HG02970 (cell line): ENCODE measurements at regions not wholly inside any gene's neighbourhood (a gene's known extent, or its start where the extent isn't known, plus 50 kb on each side); places are given as distances from the start of the nearest gene placed in this dataset.

Experiments
- ATAC-seq: cut with Tn5 transposase; IDR thresholded peaks from one replicate; pipeline ENCODE4 v1.9.1; 2021; ENCODE audit warnings: mild to moderate bottlenecking, moderate library complexity, moderate number of reproducible peaks; ENCODE audit not compliant: unreplicated experiment, low FRiP score

DNA sequence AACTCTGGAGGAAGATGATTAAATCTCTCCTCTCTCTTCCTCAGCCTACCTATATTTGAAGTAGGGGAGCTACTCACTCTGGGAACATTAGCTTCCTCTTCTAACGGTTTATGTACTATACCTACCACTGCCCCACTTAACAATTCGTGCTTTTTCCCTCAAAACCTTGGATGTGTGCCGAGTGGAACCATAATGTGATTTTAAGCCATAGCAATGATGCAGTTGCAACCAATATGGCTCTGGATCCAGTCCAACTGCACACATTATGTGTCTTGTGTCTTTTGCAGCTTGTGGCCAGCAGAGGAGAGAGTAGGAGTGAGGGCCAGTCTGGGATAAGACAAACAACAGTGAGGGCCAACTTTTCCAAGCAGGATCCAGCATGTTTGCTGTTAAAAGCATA, 170.7 kb downstream of the GATA3 start:
- no peak for ATAC-seq

DNA sequence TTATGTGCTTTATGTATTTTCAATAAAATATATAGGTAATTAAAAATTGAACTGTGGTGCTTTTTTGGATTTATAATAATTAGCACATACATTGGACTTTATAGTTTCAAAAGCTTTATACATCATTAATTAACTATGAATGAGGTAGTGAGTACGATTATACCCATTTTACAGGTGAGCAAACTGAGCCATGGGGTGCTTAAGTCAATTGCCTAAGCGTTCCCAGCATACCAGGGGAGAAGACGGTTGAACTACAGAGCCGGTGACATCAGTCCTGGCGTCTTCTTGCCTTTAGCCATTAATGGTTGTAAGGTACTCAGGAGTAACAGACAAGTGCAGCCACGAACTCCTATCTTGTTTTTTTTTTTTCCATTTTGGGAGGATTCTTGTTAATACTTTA, 172.8 kb downstream of the GATA3 start:
- ATAC-seq = no peak

DNA sequence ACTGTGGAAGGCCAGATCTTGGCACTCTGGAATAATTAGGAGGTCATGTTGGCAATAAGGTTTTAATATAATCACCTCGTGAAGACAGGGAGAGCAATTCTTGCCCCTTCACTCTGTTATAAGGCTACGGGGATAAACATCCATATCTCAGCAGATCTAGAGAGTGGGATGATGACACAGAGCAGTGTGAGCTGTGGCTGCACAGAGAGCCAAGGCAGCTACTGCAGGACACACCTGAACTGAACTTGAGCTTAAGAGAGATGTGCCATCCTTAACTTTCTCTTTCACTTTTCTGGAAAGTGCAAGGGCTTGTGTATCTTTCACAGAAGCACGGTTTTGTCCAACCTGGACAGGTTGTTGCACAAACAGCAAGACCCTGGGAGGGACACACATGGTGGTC, 174.7 kb downstream of the GATA3 start:
- ATAC-seq = no peak

DNA sequence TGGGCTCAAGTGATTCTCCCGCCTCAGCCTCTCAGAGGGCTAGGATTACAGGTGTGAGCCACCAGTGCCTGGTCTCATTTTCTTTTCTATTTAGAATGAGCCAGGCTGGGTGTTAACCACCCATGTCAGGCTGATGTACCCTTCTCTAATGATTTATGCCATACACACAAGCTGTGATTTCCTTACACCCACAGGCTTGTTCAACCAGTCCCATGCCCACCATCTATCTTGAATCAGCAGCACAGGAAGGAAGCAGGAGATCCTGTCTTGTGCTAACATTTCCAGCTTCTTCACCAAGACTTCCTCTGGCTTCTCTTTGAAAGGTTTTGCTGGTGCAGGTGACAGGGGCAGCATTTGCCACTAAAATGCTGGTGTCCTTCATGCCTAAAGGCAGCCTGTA, 176.4 kb downstream of the GATA3 start:
- no peak for ATAC-seq

DNA sequence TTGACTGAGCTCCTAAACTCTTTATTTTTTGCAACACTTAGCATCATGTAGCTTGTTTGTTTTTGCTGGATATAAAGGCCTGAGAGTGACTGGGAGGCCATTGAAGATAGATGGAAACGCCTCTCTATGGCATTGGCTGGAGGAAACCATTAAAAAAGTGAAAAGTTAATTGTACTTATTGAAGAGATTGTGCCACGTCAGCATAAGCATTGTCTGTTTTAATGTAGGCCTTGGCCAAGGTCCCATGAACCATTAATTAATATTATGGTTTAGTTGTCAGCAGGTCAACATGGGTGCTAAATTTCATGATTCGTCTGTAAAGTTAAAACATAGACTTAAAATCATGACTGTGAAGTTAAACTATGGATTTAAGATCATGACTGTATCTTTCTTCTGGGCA, 178.6 kb downstream of the GATA3 start:
- ATAC-seq = no peak

DNA sequence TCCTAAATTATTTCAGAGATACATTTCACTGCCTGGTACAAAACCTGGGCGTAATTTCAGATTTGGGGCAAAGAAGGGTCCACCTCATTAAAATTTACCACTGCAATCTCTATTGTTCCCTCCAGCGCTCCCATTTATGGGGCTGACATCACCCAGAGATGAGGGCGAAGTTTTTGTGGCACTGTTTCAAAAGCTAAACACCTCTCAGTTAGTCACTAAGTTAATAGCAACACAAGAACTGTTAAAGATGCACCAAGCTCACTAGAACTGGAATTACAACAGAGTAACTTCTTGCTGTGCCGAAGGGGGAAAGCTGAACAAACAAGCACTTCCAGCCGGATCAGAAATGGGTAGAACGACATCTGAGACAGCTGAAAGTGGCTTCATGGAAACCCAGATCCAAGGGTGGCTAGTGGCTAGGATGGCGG, 179.4 kb downstream of the GATA3 start:
- ATAC-seq = no peak

DNA sequence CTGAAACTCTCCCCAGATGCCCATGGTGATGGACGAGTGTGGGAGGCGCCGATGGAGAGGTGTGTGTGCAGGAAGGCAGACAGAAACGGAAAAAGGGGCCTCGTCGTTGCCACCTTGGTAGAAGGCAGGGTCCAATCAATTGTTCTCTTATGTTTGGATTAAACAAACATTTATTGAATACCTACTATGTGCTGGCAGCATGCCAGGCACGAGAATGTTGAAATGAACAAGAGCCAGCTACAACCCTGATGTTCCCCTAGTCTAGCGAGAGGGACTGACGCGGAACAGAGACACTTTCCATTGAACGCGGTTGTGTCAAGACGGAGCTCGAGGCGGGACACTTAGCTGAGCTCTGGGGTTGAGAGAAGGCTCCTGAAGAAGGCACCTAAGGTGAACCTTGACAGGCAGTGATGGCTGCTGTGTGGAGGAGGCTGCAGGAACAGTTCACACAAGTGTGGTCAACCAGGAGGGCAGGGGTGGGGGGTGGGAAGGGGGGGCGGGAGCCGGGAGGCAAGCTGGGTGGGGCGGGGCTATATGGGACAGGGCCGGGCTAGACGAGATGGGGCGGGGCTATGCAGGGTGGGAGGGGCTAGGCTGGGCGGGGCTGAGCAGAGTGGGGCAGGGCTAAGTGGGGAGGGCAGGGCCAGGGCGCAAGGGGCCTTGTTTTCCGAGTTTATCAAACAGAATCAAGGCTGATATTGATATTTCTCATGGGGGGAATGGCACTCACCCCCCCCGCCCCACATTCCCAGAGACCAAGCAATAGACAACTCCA, 181.0 kb downstream of the GATA3 start:
- no peak for ATAC-seq

DNA sequence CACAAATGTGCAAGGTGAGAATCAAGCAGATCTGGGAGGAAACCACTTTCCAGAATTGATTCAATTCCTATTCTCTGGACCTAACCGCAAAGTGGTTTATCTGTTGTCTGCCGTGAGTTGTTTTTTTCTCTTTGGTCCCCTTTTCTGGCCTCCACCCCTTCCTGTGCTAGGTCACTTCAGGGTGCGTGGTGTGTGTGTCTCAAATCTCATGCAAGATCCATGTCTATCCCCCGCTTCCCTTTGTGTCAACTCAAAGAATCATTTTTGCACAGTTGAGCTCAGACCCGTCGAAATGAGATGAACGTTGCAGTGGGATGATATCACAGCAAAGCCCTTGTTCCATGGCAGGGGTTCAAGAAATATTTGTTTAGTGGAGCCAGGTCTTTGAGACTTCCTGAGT, 184.5 kb downstream of the GATA3 start:
- no peak for ATAC-seq

DNA sequence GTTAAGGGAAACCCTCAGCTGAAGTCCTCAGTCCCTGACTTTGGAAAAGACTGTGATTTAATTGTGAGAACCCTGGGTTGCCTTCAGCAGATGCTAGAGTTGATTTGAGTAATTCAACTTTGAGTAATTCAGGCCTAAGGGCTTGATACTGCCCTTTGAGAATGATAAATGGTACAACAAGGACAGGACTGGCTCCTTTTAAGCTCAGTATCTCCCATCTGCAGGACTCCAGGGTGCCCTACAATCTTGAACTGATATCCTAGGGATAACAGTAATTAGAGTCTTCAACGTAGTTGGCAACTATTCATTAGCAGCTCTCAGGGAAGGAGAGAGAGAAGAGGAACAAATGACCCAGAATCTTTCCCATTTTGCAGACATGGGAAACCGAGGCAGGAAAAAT, 186.4 kb downstream of the GATA3 start:
- ATAC-seq = no peak

DNA sequence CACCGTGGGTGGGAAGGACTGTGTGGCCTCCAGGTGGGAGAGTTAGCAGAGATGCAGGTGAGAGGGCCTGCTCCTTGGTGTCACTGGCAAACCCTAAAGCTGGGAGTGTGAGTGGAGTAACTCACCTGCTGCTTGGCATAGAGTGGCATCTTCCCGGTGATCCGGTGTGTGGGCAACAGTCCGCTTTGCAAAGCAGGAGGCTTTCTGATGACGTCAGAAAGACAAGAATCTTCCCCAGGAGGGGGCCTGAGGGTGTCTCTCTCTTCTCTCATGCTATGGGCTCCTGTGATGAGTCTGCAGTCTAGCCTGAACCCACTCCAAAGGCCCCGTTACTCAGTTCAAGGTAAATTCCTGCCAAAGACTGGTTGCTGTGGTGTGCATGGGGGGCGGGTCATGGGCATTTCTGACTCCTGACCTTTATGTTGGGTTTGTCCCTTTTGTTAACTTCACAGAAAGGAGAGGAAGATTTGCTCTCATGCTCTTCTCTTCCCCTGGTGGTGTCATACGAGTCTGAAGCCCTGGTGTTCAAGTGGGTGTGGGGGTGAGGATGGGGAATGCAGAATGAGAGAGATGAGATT, 187.9 kb downstream of the GATA3 start:
- no peak for ATAC-seq

DNA sequence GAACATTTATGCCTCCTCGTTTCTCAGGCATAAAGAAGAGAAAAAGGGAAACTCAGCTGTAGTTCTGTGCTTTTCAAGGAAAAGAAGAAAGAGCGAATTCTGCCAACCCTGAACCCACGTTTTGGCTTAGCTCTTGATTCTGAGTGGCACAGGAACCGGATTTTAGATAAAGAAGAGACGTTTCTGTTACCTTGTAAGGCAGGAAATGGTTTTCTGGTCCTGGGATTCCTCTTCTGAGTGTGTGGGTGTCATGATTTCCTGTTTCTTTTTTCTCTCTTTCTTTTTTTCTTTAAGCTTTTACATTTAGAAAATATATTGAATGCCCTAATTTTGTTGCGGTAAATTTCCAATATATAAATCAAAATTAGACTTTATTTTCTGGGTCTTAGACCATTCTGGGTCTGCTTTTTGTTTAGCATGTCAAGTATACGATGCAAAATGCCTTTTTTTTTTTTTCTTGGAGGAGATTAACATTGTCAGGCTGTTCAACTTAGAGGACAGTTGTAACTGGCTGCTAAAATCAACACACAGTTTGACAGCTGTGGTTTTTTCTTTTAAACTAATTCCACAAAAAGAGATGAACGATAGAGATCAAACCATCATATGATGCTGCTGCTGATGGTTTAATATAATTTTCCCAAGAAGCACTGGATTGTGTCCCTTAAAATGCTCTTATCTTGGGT, 190.8 kb downstream of the GATA3 start:
- no peak for ATAC-seq

DNA sequence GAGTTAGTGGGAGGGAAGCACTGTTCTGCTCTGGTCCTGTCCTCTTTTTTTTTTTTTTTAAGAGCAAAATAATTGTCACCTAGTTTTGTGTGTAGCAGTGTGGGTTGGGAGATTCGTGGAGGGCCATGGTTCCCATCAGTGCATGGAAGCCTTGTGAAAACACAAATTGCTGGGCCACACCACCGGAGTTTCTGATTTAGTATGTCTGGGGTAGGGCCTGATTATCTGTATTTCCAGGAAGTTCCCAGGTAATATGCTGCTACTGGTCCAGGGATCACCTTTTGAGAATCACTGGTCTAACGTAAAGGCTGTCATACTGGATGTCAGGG, 191.3 kb downstream of the GATA3 start:
- no peak for ATAC-seq

DNA sequence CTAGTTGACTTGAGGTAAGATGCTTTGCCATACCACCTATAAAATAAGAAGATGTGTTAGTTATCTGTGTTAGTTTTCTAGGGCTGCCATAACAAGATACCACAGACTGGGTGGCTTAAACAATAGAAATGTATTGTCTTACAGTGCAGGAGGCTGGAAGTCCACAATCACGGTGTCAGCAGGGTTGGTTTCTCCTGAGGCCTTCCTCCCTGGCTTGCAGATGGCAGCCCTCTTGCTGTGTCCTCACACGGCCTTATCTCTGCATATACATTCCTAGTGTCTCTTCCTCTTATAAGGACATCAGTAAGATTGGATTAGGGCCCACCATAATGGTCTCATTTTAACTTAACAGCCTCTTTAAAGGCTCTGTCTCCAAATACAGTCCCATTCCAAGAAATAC, 192.1 kb downstream of the GATA3 start:
- ATAC-seq = no peak

DNA sequence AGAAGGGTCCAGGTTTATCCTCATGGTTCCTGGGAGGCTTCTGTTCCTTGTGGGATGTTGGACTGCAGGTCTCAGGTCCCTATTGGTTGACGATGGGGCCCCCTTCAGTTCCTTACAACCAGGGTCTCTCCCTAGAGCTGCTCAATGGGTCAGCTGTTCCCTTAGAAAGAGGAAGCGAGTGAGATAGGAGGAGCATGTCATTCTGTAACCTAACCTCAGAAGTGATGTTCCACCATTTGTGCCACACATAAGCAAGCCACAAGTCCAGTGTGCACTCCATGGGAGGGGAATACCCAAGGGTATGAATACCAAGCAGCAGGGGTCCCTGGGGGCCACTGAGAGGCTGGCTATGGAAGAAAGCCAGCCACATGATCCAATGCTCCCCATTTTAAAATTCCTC, 192.7 kb downstream of the GATA3 start:
- no peak for ATAC-seq

DNA sequence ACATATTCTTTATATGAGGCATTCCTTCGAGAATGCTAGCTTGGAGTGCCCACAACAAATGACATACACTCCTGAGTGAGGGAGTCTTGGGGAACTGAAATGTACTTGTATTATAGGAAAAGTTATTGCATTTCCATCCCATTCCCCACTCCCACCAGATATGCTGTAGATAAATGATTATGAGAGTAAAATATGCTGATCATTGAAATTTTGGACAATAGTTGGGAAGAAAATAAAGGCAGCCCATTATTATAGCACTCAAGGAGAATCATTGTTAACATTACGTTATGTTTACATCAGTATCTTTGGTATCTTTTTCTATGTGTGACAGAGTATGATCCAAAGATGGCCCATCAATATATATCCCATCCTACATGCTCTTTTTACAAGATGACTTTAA, 194.4 kb downstream of the GATA3 start:
- no peak for ATAC-seq

DNA sequence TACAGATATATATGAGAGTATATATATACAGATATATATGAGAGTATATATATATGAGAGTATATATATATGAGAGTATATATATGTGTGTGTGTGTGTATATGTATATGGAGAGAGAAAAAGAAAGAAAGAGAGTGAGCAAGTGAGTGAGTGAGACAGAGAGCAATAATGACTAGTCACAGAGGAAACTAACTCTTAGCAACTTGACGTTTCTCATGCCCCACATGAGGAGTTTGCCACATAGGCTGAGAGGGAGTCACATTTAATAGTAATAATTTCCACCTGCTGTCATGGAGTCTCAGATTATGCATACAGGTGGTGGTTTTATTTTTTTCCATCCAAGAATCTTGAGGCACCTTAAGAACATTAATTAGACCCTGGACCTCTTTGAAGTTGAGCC, 199.9 kb downstream of the GATA3 start:
- no peak for ATAC-seq

DNA sequence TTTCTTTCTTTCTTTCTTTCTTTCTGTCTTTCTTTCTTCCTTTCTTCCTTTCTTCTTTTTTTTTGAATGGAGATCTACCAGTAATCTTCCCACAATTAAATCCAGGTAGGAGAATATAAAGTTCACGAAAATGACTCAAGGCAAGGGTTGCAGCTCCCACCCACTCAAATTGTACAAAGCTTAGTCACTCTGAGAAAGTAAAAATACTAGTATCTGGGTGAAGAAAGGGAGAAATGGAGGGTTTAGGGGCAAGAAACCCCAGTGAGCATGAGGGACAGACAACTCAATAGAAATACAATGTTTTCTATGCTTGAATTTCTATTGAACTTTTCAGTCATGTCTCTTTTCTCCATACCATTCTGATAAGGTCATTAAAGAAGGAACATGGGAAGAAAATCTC, 200.8 kb downstream of the GATA3 start:
- no peak for ATAC-seq

DNA sequence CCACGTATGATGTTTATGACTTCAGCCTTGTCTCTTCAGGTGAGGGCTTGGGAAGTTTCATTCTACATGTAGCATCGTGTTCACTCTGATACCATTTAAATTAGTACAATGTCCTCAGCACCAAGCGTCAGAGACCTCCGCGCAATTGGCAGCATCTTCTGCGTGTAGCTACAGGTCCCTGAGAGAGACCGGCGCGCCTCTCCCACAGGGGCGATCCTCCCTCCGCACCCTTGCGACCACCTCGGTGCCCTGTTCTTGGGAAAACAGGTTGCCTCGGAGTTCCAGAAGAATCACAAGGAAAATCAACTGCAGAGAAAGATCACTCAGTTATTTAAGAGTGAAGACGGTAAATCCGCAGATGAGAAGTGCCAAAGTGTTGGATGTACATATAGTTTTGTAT, 206.2 kb downstream of the GATA3 start:
- no peak for ATAC-seq

DNA sequence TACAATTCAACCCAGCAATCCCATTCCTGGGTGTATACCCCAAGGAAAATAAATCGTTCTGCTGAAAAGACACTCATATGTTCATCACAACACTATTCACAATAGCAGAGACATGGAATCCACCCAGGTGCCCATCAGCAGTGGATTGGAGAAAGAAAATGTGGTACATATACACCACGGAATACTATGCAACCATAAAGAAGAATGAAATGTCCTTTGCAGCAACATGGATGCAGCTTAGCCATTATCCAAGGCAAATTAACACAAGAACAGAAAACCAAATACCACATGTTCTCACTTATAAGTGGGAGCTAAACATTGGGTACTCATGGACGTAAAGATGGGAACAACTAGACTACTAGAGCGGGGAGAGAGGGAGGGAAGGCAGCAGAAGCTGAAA, 207.8 kb downstream of the GATA3 start:
- no peak for ATAC-seq

DNA sequence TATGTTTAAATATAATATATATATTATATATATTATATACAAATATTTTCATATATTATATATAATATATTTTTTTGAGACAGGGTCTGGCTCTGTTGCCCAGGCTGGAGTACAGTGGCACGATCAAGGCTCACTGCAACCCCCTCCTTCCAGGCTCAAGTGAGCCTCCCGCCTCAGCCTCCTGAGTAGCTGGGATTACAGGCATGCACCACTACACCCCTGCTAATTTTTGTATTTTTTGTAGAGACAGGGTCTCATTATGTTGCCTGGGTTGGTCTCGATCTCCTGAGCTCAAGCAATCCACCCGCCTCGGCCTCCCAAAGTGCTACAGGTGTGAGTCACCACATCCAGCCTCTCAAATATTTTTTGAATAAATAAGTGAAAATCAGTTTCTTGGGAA, 215.5 kb downstream of the GATA3 start:
- ATAC-seq = no peak

DNA sequence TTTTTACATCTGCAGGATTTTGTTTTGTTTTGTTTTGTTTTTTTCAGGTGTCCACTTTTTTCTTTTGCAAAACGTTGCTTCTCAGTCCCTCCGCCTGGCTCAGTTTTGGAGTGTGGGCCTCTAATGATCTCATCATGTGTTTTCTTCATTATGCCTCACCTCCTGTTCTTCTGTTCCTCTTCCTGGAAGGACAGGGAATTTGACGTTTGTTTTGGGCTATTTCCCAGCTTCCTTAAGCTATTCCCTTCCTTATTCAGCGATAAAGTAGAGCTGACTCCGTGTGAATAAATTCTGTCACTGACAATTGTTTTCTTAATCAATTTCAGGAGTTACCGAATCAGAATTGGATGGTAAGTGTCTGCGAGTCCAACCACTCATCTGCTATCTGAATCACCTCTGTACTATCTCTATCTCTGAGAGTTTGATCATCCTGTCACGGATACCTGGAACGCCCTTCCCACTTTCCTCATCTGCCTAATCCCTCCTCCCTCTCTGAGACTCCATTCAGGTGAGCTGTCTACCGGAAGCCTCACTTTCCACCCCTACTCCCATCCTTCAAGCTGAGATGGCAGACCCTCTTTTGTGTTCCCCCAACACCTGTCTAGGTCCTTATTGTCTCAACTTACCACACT, 218.4 kb downstream of the GATA3 start:
- ATAC-seq = no peak

DNA sequence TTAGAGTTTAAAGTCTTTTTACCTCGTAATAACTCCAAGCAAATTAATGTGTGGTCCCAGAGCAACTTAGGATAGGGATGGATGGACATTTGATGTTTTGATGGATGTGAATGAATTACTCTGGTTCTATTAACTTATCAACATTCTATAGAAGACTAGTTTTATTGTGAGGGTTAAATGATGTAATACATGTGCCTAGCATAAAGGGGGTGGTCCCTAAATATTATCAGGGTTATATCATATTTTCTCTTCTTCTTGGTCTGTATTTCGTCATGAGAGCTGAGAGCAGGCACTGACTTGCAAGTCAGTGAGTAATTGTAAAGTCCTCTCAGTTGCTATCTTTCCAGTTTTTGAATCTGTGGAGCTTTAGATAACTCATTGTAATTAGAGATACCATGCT, 219.3 kb downstream of the GATA3 start:
- no peak for ATAC-seq
